Adrenal gland (tissue), 9 donors: ENCODE measurements at regions not wholly inside any gene's neighbourhood (a gene's known extent, or its start where the extent isn't known, plus 50 kb on each side); places are given as distances from the start of the nearest gene placed in this dataset.

Source experiments
- DNase-seq, 7 donors: peaks; one replicate each; pipeline ENCODE4 v3.0.0-alpha.2; 2019 to 2020
- H3K27ac ChIP-seq, 5 donors: fragments of 200-600 bp; sonication (generic) in 4 of 5; 1 replicate in 3 of 5; 2 replicates in 2 of 5; pipeline versions ENCODE4 v1.5.1 to v1.8.0; 2016 to 2020; ENCODE audit warnings: mild to moderate bottlenecking in 1 of 5
- H3K27me3 ChIP-seq: fragments of 200-600 bp; 2 replicates; pipeline ENCODE4 v1.8.0; 2021
- H3K36me3 ChIP-seq, 2 donors: fragments of 200-600 bp; replicated peaks in 1 of 2; 1 replicate in 1 of 2; 2 replicates in 1 of 2; pipeline versions ENCODE4 v1.5.1 to v1.8.0; 2018 to 2022
- H3K4me1 ChIP-seq, 2 donors: fragments of 200-600 bp; replicated peaks in 1 of 2; 1 replicate in 1 of 2; 2 replicates in 1 of 2; pipeline versions ENCODE4 v1.5.1 to v1.8.0; 2018 to 2021
- H3K4me3 ChIP-seq, 4 donors: fragments of 200-600 bp; sonication (generic) in 3 of 4; one replicate each; pipeline ENCODE4 v1.5.1; 2016 to 2018
- H3K9me3 ChIP-seq, 3 donors: fragments of 200-600 bp; sonication (generic) in 1 of 3; replicated peaks in 1 of 3; 1 replicate in 2 of 3; 2 replicates in 1 of 3; pipeline versions ENCODE4 v1.5.1 to v1.8.0; 2016 to 2021
- POLR2A ChIP-seq, 2 donors: fragments of 450-650 bp; IDR thresholded peaks; one replicate each; pipeline ENCODE4 v1.6.1; 2017; ENCODE audit warnings: antibody characterized with exemption in 2 of 2, mild to moderate bottlenecking in 2 of 2, moderate library complexity in 1 of 2
- WGBS, 4 donors: extraction: QIAGEN DNeasy Blood & Tissue Kit in 2 of 4; methylation state at CpG; one replicate each; pipeline versions ENCODE4 v1.1.5 to v1.1.7; 2013 to 2017; 5-methylcytosine and 5-hydroxymethylcytosine counted together
- intact Hi-C, 2 donors: fragments of 100-400 bp; cut with DNase I; formaldehyde crosslinking; loops; one replicate each; pipeline versions ENCODE4 v1.14.1 to v1.15.0; 2022 to 2023
- TF ChIP-seq, protein P1 (sequence below), 6 experiments: fragments of 450-650 bp in 4 of 6; fragments of 200-600 bp in 2 of 6; sonication (generic) in 1 of 6; IDR thresholded peaks; 1 replicate in 5 of 6; 2 replicates in 1 of 6; pipeline versions ENCODE4 v1.5.1 to v1.8.0; 2016 to 2021; ENCODE audit warnings: antibody characterized with exemption in 6 of 6, mild to moderate bottlenecking in 2 of 6, moderate library complexity in 1 of 6
- donor health status: healthy with polysubstance abuse.
- donor health status: Bipolar disorder and iron deficiency.
- donor health status: DM: yes; HTN: yes; CAD: no.
- donor health status: DM: no; HTN: no; CAD: no.
- donor health status: DM: no; HTN: no; CAD: no.

GRCh38 chr11:92329137-92329536 lies 104.5 kb downstream of the FAT3 start:
- no peak for TF ChIP-seq POLR2A (IDR thresholded peaks at IDR 0.05)
- TF ChIP-seq, protein P1, sequence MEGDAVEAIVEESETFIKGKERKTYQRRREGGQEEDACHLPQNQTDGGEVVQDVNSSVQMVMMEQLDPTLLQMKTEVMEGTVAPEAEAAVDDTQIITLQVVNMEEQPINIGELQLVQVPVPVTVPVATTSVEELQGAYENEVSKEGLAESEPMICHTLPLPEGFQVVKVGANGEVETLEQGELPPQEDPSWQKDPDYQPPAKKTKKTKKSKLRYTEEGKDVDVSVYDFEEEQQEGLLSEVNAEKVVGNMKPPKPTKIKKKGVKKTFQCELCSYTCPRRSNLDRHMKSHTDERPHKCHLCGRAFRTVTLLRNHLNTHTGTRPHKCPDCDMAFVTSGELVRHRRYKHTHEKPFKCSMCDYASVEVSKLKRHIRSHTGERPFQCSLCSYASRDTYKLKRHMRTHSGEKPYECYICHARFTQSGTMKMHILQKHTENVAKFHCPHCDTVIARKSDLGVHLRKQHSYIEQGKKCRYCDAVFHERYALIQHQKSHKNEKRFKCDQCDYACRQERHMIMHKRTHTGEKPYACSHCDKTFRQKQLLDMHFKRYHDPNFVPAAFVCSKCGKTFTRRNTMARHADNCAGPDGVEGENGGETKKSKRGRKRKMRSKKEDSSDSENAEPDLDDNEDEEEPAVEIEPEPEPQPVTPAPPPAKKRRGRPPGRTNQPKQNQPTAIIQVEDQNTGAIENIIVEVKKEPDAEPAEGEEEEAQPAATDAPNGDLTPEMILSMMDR (IDR thresholded peaks at IDR 0.05) = no peak
- 49 to 71% (median 55%) methylated on average over 2 of the region's 2 CpGs for WGBS, 4 donors
- H3K27me3 ChIP-seq = no peaks in the 10 kb centered on the region
- H3K9me3 ChIP-seq = no peaks in the 10 kb centered on the region
- no peak overlapping the region for H3K4me3 ChIP-seq
- DNase-seq = no peak
- intact Hi-C loops = no loop called here
- H3K27ac ChIP-seq = no peak overlapping the region
- H3K36me3 ChIP-seq = no peaks in the 10 kb centered on the region
- H3K4me1 ChIP-seq = peaks cover 0 to 5% of the 10 kb centered on the region in 2 donors

DNA sequence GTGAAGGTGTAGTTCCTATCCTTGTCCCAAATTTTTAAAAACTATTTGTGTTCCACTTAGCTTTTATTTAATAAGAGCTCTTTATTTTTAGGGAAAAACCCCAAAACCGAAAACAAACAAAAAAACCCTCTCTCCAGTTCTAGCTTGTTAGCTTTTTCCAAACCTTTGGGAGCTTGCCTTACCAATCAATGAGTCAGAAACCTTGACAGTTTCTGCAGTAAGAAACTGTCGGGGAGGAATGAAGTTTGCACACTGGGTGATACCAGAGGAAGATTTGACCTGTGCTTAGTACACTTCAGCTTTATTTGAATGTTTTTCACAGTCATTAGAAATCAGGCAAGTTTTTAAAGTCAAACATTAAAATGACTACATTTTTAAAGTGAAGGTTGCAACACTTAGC lies 105.0 kb downstream of the FAT3 start:
- H3K36me3 ChIP-seq = no peaks in the 10 kb centered on the region
- H3K9me3 ChIP-seq = no peaks in the 10 kb centered on the region
- no peaks in the 10 kb centered on the region for H3K27me3 ChIP-seq
- H3K27ac ChIP-seq = no peak overlapping the region
- no peak for DNase-seq
- intact Hi-C loops = no loop called here
- no peak for TF ChIP-seq POLR2A (IDR thresholded peaks at IDR 0.05)
- TF ChIP-seq, protein P1 (IDR thresholded peaks at IDR 0.05) = no peak
- WGBS, 4 donors = 16 to 30% (median 27%) methylated on average over 2 of the region's 2 CpGs
- H3K4me3 ChIP-seq = no peak overlapping the region
- peaks cover 0 to 5% of the 10 kb centered on the region in 2 donors for H3K4me1 ChIP-seq

DNA sequence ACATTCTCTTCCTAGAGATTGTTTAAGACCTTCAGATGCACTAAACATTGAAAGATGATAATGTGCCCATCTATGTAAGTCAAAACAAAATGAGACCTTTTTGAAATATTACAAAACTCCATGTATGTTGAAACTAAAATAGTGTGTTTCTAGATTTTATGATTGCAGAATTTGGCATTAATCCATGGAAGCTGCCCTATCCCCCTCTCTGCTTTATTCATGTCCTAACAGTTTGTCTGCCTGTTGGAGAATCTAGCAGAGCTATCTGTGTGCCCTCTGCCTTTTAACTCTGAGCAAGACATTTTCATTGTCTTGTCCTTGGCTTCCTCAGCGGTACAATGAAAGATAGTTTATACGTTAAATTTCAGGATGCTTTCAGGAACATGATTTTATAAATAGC lies 105.5 kb downstream of the FAT3 start:
- Histone ChIP-seq H3K9me3 (no peaks in the 10 kb centered on the region), H3K27ac (no peak overlapping the region), H3K36me3 (no peaks in the 10 kb centered on the region), H3K4me3 (no peak overlapping the region), H3K27me3 (no peaks in the 10 kb centered on the region), H3K4me1 (peaks cover 0 to 5% of the 10 kb centered on the region in 2 donors)
- 26 to 35% (median 28%) methylated on average over 2 of the region's 2 CpGs for WGBS, 4 donors
- intact Hi-C loops = no loop called here
- DNase-seq = no peak
- TF ChIP-seq, protein P1 (IDR thresholded peaks at IDR 0.05) = no peak
- TF ChIP-seq POLR2A (IDR thresholded peaks at IDR 0.05) = no peak

- H3K4me1 ChIP-seq = peaks cover 0 to 5% of the 10 kb centered on the region in 2 donors
- no peak overlapping the region for H3K27ac ChIP-seq
- no peak for DNase-seq
- H3K9me3 ChIP-seq = no peaks in the 10 kb centered on the region
- no peak overlapping the region for H3K4me3 ChIP-seq
- WGBS, 4 donors = 52 to 70% (median 58%) methylated on average over 1 of the region's 1 CpG
- TF ChIP-seq POLR2A (IDR thresholded peaks at IDR 0.05) = no peak
- TF ChIP-seq, protein P1 (IDR thresholded peaks at IDR 0.05) = no peak
- intact Hi-C loops = no loop called here
- no peaks in the 10 kb centered on the region for H3K27me3 ChIP-seq
- H3K36me3 ChIP-seq = no peaks in the 10 kb centered on the region
Measured at GRCh38 chr11:92332986-92333385, 108.4 kb downstream of the FAT3 start.
